Heart left ventricle (tissue), 13 donors: ENCODE measurements at regions not wholly inside any gene's neighbourhood (a gene's known extent, or its start where the extent isn't known, plus 50 kb on each side); places are given as distances from the start of the nearest gene placed in this dataset.

Source experiments
- CTCF ChIP-seq, 12 donors: fragments of 200-600 bp; sonication (generic) in 4 of 12; IDR thresholded peaks; one replicate each; pipeline versions ENCODE4 v1.5.0 to v1.8.0; 2018 to 2022; ENCODE audit warnings: antibody characterized with exemption in 12 of 12, mild to moderate bottlenecking in 5 of 12
- POLR2A ChIP-seq, 2 donors: fragments of 450-650 bp; IDR thresholded peaks; one replicate each; pipeline ENCODE4 v1.6.1; 2017; ENCODE audit warnings: antibody characterized with exemption in 2 of 2, mild to moderate bottlenecking in 2 of 2, moderate library complexity in 2 of 2
- donor health status: ischemic (EF 13 %, LVEDD 7.1; RV severe dilation, severe dysfunction).
- donor health status: DM: no; HTN: yes; CAD: no.
- donor health status: DM: no; HTN: no; CAD: no.
- donor health status: ischemic (EF 25% LVEDD 6.9; RV normal size, moderate dysfunction).
- donor health status: ischemic (EF 25% LVEDD 5.7; RV mildly dilated, moderate dysfunction).
- donor health status: ischemic (EF 35%, LVEDD 5.7; RV mildly dilated, moderate dysfunction).
- donor health status: nonischemic (EF 11% LVEDD 7.7; RV severe dilation, severe dysfunction).
- donor health status: DM: yes; HTN: yes; CAD: no.
- donor health status: PGD.
- donor health status: ischemic (EF 29% LVEDD 5.4; RV normal size, mild dysfunction).
- donor health status: nonischemic (EF 23%, LVEDD 6.1; RV moderate dilation, normal function).

DNA sequence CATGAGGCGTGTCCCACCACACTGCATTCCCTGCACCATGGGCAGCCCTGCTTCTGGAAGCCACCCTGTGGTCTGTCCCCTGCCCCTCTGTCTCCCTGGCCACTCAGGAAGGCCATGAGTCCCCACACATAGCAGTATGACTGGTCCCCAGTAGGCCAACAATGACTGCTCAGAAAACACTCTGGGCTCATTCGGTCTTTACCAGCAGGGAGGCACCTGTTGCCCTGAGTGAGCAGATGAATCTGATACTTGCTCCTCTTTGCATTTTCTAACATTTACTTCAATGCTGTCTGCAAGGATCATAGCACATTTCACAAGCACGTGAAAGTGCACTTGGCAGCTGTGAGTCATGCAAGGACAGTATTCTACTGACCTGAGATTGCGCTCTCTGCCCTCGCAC, 365.4 kb upstream of the IRX1 start:
- no peak for TF ChIP-seq POLR2A (IDR thresholded peaks at IDR 0.05)
- TF ChIP-seq CTCF (IDR thresholded peaks at IDR 0.05) = no peak
